GM21447 (cell line): ENCODE measurements at regions not wholly inside any gene's neighbourhood (a gene's known extent, or its start where the extent isn't known, plus 50 kb on each side); places are given as distances from the start of the nearest gene placed in this dataset.

Experiments
- ATAC-seq: cut with Tn5 transposase; IDR thresholded peaks from one replicate; pipeline ENCODE4 v1.9.1; 2021; ENCODE audit not compliant: unreplicated experiment

GRCh38 chr3:83302091-83302490, 1540.6 kb upstream of the GBE1 start:
- ATAC-seq: no peak

- ATAC-seq: no peak
These were observed 1556.2 kb upstream of the GBE1 start for GRCh38 chr3:83317605-83318004.

DNA sequence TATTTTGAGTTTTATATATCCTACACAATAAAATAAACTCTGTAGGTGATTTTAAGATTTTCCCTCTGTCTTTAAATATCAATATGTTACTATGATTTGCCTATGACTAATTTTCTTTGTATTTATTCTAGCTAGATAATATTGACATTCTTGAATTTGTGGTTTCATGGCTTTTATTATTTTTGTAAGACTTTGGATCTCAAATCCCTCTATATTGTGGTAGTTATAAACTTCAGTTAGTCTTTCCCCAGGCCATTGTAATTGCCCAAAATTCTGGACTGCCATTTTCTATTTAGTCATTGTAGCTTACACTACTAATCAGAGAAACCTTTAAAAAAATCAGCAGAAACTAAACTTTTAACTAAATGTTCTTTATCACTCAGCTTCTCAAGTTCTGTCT, 1559.3 kb upstream of the GBE1 start:
- ATAC-seq: no peak

DNA sequence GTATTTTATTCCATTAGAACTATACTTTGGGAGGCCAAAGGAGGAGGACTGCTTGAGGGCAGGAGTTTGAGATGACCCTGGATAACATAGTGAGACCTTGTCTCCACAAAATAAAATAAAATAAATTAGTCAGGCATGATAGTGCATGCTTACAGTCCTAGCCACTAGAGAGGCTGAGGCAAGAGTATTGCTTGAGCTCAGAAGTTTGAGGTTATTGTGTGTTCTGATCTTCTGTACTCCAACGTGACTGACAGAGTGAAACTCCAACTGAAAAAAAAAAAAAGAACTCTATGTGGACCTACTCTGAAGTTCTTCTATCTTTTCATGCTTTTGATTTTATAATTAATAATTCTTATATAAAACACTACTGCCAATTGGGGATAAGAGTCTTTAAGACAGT, 1560.0 kb upstream of the GBE1 start:
- no peak for ATAC-seq

DNA sequence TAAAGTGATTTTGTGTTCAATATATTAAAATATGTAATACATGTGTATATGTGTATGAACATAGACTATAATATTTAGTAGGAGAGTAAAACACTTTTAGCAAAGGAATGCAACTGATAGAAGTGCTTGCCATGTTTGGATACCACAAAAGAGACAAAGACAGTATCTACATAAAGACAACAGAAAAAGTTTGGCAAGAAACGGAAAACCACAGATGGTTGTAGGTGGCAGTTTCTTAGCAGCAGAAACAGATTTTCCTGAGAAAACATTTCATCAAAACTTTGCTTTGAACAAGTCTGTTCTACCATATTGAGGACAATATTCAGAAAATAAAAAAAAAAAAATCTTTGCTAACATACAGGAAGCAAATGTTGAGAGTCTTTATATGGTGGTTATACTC, 1560.4 kb upstream of the GBE1 start:
- no peak for ATAC-seq

DNA sequence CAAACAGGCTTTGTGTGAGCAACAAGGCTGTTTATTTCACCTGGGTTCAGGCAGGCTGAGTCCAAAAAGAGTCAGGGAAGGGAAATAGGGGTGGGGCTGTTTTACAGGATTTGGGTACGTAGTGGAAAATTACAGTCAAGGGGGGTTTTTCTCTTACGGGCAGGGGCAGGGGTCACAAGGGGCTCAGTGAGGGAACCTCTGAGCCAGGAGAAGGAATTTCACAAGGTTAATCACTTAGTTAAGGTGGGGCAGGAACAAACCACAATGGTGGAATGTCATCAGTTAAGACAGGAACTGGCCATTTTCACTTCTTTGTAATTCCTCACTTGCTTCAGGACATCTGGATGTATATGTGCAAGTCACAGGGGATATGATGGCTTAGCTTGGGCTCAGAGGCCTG, 1592.8 kb upstream of the GBE1 start:
- no peak for ATAC-seq

GRCh38 chr3:83393276-83393675, 1565.5 kb upstream of the CADM2 start:
- no peak for ATAC-seq

GRCh38 chr3:83403927-83404326, 1554.9 kb upstream of the CADM2 start:
- no peak for ATAC-seq

DNA sequence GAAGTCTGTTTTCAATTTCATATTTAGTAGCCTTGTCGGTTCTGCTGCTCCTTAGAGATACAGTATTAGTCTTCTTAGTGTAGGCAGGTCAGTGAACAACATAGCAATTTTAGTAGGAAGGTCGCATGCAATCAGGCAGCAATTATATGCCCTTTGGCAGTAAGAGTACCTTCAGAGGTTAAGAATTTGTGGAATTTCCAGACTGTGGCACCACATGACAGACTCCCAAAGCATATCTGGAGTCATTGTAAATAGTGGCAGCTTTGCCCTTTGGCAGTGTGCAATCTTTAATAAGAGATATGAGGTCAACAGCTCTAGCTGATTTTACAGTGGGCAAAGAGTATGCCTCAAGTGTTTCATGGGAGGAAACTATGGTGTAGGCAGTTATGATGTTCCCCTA, 1532.5 kb upstream of the CADM2 start:
- no peak for ATAC-seq

- no peak for ATAC-seq
These were observed 1523.8 kb upstream of the CADM2 start for GRCh38 chr3:83434880-83435587.

DNA sequence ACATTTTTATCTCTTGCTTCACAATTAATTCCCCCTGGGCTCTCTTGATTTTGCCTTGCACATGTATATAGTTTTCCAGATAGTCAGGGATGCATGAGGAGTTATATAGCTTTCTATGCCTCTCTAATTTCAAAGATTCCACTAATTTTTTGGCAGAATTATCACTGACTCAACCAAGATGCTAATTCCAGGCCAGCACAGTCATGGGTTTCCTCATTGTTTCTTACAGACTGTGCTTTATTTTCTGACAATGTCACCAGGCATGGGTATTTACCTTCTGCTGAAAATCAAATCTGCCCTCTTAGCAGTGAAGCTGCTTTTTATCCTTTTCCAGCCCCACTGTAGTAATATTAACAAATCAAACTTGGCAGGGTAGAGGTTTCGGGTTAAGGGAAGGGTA, 1520.6 kb upstream of the CADM2 start:
- ATAC-seq: no peak

DNA sequence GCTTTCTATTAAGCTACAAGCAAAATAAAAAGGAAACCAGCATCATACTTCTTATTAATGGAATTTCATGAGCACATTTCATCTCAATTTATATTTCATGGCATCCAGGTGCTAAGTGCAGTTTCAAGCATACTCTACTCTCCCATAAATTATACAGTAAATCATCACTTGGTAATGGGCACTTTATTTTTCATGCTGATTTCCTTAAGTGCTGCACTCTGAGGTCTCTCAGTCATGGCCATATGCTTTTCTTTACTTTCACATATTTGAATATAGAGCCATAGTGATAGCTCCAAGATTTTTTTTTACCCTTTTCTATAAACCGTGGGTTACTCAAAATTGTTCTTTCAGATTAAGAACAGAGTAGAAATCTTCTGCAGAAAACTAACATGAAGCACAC, 1505.7 kb upstream of the CADM2 start:
- ATAC-seq: no peak

- ATAC-seq: no peak
These were observed 1504.4 kb upstream of the CADM2 start for GRCh38 chr3:83454353-83454752.

GRCh38 chr3:83457551-83457950, 1501.2 kb upstream of the CADM2 start:
- no peak for ATAC-seq

- ATAC-seq: no peak
These were observed 1498.7 kb upstream of the CADM2 start for GRCh38 chr3:83460052-83460451.

- no peak for ATAC-seq
These were observed 1497.4 kb upstream of the CADM2 start for GRCh38 chr3:83461411-83461810.

GRCh38 chr3:83477563-83477962, 1481.2 kb upstream of the CADM2 start:
- ATAC-seq: no peak

DNA sequence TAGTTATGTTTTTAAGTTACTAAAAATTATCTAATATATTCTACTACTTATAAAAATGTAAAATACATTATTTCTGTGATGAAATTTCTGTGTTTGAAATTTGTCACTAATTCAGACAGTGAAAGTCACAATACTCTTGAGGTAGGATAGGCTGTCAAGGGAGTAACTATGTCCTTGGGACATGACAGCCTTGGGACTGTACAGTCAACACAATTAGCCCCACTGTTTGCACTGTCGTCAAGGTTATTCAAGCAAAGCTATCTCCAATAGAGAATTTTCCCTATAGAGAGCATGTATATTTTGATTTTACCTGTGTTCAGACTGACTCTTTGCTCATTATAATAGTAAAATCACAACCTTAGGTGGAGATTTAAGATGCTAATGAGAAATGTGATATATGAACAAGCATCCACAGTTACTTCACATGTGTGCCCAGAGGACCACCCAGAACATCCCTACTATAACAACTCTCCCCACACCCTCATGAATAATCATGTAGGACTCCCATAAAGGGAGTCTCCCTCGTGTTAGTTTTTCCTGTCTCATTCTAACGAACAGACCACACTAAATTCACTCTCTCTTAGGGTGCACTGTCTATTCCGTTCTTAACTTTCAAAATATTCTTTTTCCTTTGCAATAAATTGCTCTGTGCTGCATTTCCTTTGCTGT, 1476.3 kb upstream of the CADM2 start:
- no peak for ATAC-seq

DNA sequence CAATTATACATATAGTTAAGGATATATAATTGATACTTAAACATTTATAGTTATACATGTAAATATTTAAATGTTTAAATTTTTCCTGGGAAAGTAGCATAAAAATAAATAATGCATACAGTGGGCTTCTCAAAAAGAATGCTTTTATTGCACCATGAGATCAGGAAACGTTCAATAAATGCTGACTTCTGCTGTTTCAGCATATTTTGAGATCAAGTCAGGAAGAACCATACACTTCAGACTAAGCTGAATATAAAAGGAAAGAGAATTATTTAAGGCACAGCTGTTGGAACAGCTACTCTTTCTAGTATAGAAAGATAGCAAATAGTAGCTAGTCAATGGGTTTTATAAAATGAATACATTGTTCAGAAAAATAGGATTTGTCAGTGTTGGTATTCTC, 1462.3 kb upstream of the CADM2 start:
- no peak for ATAC-seq

DNA sequence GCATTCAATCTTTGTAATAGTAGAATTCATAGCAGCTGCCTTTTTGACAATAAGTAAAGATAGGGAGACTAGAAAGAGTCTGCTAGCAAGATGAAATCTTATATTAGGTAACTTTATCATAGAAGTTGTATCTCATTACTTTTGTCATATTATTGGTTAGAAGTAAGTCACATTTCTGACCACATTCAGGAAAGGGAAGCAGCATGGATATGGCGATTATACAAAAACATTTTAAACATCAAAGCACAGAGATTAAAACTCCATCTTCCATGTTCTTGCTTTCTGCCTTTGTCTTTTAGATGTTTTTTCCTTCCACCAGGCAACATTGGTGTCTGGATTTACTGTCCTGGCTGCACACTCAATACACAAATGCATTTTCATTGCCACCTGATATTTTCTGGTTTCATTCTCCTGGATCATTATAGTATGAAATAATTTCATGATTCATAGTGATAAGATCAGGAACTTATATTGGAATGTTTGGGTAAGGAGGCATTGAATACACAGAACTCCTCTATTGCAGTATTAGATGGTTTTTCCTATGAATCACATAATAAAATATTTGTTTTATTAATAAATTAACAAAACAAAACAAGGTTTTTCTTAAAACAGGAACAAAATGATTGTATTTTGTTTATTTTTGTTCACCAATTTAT, 1460.3 kb upstream of the CADM2 start:
- ATAC-seq: no peak

- no peak for ATAC-seq
These were observed 1458.4 kb upstream of the CADM2 start for GRCh38 chr3:83500422-83500821.

- no peak for ATAC-seq
These were observed 1457.9 kb upstream of the CADM2 start for GRCh38 chr3:83500931-83501330.
